T follicular helper cell (primary cell): ENCODE measurements at regions not wholly inside any gene's neighbourhood (a gene's known extent, or its start where the extent isn't known, plus 50 kb on each side); places are given as distances from the start of the nearest gene placed in this dataset.
"Not testable (repeated sequence)": the region's sequence is repeated elsewhere in the genome, so short reads cannot be mapped to it uniquely, and the experiment has no call there.

Experiments used
- DNase-seq: peaks from one replicate; pipeline ENCODE4 v3.0.0-alpha.2; 2020; ENCODE audit warnings: low read depth

DNA sequence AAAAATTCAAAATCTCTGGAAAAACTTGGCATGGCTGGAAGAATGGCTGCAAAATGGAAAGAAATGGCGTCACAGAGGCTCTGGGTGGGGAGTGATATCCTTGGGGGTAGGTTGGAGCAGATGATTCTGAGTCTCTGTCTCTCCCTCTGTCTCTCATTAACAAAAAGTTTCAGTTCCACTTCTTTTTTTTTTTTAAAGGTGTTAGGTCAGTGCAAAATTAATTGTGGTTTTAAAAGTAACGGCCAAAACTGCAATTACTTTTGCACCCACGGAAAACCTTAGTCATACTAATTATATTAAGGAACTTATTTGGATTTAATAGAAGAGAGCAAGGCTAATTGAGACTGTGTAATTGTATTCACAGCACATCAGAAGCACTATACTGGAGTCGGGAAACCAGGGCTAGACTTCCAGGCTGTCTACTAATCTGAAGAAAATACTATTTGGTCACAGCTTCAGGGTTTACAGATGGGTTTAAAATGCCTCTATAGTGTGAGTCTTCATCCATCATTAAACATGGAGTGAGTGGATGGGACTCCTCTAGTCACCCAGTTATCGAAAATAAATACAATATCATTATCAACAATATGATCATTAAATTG lies 289.1 kb upstream of the PLD5 start:
- DNase-seq: no peak

DNA sequence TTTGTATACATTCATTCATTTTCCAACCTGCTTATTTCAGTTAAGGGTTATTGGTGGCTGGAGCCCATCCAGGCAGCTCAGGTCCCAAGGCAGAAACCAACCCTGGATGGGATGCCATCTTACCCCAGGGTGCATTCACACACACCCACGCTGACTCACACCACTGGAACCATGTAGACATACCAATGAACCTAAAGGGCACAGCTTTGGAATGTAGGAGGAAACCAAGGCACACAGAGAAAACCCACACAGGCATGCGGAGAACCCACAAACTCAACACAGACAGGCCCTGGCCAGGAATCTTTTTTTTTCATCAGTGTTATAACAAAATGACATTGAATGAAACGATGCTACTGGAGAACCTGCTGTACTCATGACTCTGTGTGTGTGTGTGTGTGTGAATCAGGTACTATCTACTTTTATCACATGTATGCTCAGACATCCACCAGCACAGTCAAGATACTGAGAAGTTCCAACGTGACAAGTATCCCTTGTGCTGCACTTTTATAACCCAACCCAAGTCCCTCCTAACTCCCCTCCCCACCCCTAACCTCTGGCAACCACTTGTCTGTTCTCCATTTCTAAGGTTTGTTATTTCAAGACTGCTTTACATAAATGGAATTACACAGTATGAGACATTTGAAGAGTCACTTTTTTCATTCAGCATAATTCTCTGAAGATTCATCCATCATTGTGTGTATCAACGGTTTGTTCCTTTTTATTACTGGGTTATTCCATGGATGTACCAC lies 286.8 kb upstream of the PLD5 start:
- DNase-seq: no peak

DNA sequence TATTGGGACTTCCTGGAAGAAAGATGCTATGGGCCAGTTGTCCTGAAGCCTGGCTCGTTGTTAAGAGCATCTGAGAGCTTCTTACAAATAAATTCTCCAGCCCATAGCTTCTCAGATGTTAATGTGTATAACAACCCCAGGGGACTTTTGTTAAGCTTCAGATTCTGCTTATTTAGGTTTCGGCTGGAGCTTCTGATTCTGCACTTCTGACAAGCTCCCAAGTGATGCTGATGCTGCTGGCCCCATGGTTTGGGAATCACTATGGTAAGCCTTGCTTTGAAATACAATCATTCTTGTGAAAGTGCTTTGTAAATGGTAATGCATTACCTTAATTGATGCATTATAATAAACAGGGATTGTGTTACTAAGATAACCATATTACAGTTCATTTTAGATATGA lies 281.8 kb upstream of the PLD5 start:
- no peak for DNase-seq

DNA sequence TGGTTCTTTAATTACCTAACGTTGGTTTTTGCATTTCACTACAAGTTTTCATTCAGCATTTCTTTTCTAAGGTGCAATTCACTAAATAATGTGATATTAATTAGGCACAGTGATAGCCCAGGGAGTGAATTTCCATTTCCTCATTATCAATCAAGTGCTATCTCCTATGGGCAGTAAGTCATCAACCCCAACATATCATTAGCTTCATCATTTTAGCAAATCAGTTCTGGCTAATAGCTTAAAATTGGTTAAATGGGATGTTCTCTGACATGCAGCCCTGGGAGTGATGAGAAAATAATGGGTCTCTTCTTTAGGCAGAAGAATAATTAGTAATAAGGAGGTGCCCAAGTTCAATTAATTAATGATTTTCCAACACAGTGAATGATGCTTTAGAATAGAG lies 280.9 kb upstream of the PLD5 start:
- DNase-seq: not testable (repeated sequence)

DNA sequence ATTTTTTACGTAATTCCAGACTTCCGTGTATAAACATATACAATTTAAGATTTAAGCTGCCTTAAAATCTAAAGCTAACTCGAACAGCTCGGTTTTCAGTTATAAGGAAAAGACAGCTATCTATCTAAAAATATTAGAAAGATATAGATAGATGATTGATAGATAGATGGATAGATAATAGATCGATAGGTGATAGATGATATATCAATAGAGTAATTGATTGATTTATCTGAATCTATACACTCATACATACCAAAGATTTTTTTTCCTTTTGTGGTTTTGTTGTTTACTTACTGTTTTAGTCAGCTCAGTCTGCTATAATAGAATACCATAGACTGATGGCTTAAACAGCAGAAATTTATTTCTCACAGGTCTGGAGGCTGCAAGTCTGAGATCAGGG lies 278.5 kb upstream of the PLD5 start:
- DNase-seq: no peak

DNA sequence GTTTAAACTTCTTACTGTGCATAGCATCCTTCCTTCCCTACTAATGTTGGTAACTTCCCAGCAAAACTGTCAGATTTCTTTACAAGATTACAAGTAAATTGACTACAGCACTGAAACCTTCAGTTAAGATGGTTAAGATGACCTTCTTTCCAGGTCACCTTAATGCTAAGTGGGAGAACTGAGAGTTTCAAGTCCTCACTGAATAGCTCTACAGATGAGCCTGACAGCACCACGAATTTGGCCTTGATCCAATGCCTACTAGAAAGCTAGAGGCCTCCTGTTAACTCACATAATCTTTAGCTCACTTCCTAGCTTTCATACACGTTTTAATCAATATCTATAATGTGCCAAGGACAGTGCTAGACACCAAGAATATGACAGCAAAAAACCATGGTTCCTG lies 276.0 kb upstream of the PLD5 start:
- no peak for DNase-seq

DNA sequence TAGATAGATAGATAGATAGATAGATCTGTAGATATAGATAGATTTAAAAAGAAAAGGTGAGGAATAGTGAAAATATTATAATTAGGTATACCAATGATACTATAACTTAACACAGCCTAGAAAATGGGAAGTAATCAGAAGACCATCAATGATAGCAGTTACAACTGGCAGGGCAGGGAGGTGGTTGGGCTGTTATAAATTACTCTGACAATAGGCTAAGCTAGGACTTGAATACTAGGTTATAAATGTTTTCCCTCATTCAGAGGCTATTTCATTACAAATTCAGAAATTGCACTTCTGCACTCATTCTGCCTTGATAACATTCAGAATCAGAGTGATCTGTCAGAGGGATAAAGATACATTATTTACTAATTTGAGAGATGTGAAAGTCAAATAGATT lies 273.4 kb upstream of the PLD5 start:
- no peak for DNase-seq

DNA sequence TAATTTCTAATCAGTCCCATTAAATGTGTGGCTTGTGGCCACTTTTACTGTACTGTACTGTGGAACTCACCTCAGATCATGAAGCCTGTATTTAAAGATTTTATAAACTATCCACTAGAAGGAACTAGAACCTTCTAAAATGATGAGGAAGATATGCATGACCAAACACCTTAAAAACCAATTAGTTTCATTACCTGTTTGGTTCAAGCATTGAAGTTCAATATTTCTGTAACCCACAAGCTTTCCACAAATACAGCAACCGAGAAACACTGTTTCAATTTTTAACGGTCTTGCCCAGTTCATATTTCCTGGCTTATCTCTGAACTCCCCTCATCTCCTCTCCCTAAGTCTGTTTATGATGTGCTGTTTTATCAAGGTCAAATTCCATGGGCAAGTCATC lies 264.3 kb upstream of the PLD5 start:
- DNase-seq: no peak

DNA sequence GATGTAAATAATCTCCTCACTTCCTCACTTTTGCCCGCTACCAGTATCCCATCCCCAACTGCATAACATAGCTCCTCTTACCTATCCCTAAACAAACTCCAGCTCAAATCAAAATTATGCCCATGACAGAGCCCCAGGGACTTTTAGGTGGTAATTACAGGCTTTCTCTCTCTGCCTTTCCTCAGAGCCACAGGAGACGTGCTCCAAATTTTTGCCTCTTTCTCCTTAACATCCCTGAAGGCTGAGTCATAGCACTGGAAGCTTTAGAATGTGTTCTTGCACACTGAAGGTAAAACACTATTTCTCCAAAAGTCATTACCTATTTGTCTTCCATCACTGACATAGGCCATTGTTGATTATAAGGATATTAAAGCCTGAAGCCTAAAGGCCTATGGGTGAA lies 263.5 kb upstream of the PLD5 start:
- no peak for DNase-seq

DNA sequence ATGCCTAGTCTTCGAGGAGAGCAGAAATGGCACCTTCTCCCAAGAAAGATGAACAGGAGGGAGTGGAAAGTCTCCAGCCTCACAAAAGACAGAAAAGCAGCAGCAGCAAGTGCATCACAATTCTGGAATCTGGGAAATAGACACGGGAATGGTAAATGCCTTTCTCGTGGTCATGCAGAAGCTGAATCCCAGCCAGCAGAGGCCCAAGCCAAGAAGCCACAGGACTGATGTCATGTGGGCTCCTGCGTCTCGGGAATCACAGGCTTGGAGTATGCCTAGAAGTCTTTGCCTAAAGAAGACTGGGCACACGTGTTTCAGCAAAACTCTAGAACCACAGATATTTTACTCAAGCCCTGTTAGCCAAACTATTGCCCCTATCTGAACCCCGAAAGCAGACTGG lies 260.3 kb upstream of the PLD5 start:
- DNase-seq: no peak

DNA sequence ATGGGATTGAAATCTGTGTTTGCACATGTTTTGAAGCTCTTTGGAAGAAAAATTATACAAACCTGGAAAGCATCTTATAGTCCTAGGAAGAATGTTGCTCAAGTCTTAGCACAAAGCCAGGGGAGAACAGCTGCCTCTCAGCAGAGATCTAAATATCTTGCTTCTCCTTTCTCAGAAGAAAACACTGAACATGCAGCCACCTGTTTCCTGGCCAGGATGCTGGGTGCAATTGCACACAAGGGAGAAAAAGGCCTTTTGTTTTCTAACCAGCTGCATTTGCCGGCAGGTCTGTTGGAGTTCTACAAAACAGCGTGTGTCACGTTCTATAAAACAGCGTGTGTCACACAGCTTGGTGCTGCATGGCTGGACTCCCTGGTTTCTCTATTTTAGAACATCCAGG lies 259.6 kb upstream of the PLD5 start:
- DNase-seq: no peak

DNA sequence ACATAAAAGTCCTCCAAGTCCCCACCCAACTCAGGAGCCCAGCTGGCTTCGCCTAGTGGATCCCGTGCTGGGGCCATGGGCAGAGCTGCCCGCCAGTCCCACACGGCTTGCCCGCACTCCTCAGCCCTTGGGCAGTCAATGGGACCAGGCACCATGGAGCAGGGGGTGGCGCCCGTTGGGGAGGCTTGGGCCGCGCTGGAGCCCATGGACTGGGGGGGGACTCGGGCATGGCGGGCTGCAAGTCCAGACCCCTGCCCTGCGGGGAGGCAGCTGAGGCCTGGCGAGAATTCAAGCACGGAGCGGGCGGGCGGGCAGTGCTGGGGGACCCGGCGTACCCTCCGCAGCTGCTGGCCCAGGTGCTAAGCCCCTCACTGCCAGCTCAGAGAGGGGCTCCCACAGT lies 249.8 kb upstream of the PLD5 start:
- DNase-seq: no peak

DNA sequence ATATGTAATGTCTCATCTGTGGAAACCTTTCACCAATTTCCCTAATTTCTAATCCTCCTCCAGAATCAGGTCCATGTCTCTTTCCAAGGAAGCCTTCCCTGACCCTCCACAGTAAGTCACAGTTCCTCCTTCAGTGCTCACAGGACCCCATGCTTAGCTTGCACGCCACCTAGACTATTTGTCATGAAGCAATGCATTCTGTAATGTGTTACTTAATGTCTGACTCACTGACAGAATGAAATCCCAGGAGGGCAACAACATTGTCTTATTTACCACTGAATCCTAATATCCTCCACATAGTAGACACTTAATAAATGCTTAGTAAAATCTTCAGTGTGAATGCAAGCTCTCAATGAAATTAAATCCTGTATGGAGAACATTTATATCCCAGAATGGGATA lies 245.9 kb upstream of the PLD5 start:
- no peak for DNase-seq

DNA sequence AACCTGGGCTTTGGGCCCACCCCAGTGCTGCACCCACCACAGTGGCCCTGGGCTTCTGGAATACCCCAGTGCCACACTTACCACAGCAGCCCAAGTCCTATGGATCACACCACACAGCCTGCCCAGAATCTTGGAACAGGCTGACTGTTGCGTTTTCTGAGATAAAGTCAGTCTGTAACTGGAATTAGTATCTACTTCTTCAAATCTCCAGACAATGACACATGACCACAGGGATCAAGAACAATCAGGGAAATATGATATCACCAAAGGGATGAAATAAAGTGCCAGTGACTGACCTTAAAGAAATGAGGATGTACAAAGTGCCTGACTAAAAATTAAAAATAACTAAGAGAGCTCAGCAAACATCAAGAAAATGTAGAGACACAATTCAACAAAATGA lies 239.7 kb upstream of the PLD5 start:
- no peak for DNase-seq

DNA sequence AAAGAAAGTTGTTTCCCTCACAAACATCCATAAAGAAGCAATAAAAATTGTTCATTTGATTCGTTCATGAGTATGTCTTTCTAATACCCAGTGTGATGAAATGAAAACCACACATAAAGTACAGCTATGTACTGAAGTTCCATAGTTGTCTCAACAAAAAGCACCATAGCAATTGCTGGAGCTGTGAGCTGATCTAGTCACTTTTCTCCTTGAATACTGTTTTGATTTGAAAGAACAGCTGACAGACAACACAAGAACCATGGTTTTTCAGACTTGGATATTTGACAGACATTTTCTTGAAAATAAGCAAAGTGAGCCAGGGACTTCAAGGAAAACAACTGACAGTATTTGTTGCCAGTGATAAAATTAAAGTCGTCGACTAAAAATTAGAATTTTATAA lies 237.1 kb upstream of the PLD5 start:
- DNase-seq: no peak

DNA sequence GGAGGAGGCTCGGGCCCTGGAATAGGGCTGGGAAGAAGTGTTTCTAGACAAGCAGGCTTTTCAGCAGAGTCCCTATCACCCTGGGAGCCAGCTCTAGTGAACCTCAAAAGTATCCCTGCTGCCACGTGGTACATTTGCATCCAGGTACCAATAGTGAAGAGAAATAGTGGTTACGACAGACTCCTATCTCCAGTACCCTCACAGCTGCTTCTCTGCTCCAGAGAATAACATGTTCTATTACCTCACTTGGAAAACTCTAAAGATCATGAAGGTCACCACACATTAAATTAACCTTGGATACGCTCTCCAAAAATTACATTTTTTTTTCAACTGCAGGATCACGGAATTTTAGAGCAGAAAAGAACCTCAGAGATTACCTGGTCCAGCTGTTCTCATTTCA lies 230.4 kb upstream of the PLD5 start:
- no peak for DNase-seq

DNA sequence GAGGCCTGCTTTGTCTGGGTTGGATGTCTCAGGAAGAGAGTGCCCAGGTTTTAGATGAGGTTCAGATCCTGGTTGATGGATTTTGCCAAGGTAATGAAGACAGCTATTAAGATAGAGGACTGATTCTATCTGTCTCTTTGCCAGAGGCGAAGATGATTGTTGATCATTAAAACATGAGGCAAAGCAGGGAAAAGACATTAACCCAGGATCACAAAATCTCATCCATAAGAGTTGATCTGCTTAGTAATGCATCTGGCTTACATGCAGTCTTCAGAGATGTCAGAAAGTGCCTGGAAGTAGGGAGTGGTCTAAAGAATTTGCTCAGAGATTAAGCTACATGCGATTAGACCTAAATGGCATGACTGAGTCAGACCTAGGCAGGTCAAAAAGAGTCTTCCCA lies 229.6 kb upstream of the PLD5 start:
- no peak for DNase-seq

DNA sequence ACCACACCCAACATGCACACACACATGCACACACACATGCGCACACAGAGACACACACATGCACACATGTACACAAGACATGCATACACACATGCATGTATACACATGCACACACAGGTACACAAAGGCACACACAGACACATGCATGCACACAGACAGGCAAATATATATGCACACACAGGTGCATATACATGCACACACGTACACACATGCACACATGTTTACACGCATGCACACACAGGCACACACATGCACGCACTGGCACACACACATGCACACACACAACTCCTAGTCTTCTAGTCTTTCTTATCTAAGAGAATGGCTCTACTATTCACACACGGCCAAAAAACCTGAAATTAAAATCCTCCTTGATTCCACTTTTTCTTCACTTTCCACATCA lies 222.7 kb upstream of the PLD5 start:
- no peak for DNase-seq

DNA sequence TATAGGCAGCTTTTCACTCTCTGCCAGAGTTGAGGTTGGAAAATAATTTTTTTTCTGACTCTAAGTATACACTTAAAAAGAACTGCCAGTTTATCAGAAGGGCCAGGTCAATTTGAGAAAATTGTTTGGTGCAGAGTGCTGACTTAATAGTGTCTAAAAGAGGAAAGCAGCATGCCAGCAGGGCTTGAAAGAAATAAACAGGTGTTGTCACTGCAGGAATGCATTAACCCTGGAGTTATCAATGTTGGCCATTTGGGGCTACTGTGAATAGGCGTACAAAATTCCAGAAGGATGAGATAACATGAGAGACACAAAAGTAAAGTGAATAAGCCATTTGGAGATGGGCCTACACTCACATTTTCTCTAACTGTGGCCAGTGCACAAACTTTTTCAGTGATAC lies 220.6 kb upstream of the PLD5 start:
- no peak for DNase-seq

DNA sequence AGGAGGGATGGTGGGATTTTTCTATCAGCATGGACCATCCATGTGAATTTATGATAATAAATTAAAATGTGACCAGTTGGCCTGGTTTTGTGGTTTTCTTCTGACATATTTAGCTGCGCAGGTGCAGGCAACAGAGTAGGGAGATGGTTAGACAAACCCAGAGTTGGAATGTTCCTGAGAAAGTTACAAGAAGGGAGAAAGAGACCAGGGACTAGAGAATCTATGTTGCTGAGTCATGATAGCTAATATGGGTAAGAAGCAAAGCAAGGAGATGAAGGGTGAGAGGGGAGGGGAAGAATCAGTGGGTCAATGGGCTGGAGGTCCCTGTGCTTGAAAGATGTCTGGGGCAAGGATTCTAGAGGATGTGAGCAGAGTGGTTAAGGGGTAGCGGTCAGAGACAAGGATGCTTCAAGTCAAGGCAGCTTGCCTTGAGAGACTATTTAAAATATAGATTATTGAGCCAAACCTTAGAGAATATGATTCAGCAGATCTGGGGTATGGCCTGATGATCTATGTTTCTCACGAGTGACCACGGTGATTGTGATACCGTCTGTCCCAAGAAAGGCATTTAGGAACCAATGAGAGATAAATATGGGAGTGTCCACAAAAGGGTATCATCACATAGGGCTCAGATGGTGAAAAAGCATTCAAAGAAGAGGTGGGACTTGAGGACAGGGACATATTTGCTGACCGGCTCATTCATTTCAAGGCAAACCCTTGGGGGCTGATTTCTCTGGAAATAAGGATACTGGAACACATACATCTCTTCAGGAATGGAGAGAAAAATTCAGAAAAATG lies 219.7 kb upstream of the PLD5 start:
- DNase-seq: no peak

DNA sequence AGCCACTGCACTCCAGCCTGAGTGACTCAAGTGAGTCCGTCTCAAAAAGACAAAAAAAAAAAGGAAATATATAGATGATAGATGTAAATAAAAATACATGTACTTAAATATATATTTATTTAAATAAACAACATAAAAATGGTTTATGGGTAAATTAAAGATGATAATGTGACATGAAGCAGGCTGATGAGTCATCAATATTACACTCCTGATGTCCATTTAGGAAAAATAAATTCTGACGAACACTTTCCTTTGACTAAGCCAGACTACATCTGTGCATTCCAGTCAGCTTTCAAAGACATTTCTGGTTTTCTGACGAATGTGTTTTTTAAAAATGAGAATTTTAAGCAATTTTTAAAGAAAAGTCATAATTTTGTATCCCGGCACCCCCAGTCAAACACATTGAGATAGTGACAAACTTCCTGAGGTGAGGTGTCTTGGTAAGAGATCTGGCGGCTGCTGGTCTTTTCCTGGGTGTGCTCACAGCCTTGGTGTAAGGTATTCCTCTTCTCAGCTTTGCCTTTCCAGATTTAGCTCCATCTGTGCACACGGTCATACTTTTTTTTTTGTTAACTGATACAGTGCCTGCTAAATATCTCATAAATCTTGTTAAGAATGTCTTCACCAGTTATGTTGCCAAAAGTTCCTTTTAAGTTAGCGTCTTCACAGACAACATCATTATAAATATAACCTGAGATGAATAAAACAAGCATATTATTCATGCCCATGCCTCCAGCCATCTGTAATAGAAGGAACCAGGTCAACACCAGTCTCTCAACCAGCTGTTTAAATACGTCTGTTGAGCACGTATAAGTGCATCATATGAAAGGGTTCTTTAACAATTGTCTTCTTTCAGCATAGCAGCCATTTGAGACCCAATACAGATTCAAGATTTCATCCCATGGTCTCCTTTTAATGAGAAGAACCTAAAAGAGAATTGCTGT lies 214.5 kb upstream of the PLD5 start:
- DNase-seq: no peak

DNA sequence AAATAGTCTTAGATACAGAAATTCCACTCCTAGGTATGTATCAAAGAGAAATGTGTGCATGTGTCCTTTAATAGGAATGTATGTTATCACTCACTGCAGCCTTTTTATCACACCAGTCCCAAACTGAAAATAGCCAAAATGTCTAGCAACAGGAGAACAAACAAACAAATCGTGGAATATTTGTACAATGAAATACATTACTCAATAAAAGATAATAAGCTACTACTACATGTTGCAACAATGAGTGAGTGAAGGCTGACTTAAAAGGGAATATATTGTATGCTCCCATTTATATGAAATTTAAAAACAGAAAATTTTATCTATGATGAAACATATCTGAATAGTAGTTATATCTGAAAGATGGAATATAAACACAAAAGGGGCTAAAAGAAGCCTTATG lies 212.1 kb upstream of the PLD5 start:
- no peak for DNase-seq
